CD4-positive, alpha-beta T cell treated with Interleukin-4 for 1 hour (primary cell): ENCODE measurements at regions not wholly inside any gene's neighbourhood (a gene's known extent, or its start where the extent isn't known, plus 50 kb on each side); places are given as distances from the start of the nearest gene placed in this dataset.

Experiments
- DNase-seq, 2 donors: peaks; one replicate each; pipeline ENCODE4 v3.0.0-alpha.2; 2020 to 2022

DNA sequence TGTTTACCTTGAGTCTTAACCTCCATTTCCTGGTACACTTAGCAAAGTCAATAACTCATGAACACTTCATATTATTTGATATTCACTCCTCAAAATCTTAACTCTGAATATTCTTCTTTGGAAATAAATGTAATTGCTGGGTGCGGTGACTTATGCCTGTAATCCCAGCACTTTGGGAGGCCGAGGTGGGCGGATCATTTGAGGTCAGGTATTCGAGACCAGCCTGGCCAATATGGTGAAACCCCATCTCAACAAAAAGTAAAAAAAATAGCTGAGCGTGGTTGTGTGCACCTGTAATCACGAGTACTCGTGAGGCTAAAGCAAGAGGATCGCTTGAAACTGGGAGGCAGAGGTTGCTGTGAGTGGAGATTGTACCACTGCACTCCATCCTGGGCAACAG, 201.3 kb upstream of the DSEL start:
- DNase-seq: no peak

DNA sequence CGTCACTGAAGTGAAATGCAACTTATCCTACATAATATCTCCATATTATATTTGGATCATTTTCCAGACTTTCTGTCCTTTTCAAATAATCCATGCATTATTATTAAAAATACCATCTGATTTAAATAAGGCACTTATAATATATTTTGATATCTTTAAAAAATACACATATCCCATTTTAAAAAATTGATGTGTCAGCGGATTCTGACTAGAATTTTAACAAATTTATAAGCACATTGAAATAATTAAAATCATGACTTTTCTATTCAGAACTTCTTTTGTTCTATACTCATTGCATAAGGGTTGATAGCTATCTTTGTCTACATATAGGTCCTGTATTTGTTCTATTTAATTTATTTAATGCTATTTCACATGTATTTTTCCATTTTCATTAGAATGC, 199.0 kb upstream of the DSEL start:
- no peak for DNase-seq

DNA sequence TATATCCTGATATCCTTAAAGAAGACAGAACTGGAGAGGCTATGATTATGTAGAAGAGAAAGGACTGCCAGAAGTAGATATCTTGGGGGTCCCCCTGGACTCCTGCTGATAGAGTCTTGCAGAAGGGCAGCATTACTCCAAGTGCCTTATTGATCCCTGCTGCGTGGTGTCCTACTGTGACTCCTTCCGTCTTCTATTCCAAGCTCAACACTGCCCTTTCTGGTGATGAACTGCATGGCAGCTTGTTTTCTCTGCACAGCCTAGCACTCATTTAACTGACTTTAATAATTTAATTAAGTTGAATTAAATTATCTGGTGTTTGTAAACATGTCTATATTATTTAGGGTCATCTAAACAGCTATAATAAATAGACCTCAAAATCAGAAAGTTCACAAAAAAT, 194.1 kb upstream of the DSEL start:
- DNase-seq: no peak

DNA sequence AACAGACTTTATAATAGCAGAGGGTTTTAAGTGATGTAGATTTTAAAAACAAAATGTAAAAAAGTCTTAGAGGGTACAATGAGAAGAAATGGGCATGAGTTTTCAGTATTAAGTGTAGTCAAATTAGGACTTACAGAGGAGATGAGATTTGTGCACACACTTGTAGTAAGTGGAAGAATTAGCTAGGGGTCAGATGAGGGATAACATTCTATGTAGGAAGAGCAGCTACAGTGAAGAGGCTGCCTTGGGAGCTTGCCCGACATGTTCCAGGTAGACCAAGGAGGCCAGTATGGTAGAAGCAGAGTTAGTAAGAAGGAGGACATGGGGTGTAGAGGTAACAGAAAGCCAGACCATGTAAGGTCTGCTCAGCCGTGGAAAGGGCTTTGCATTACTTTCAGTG, 189.2 kb upstream of the DSEL start:
- DNase-seq: no peak

- DNase-seq: no peak
These were observed 179.2 kb upstream of the DSEL start for GRCh38 chr18:67695684-67696083.

GRCh38 chr18:67694787-67695186, 178.3 kb upstream of the DSEL start:
- no peak for DNase-seq

DNA sequence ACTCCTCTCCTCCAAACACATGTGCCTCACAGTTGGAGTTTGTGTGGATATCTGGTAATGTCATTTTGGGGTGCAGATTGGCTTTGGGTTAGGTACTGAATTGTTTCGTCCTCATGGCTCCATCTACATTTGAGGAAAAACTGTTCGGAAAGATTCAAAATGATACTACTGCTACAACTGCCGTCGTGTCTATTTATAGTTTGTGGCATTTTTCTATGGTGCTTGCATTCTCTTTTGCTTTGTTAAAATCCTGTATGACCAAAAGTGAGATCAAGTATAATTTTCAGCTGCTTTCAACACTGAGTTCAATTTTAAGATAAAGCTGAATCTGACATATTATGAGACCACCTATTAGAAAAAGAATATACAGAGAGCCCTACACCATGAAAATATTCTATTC, 176.3 kb upstream of the DSEL start:
- DNase-seq: no peak

- no peak for DNase-seq
These were observed 166.0 kb upstream of the DSEL start for GRCh38 chr18:67682516-67682915.

- no peak for DNase-seq
These were observed 161.0 kb upstream of the DSEL start for GRCh38 chr18:67677489-67677888.

- no peak for DNase-seq
These were observed 156.2 kb upstream of the DSEL start for GRCh38 chr18:67672716-67673115.

GRCh38 chr18:67672155-67672554, 155.6 kb upstream of the DSEL start:
- DNase-seq: no peak

GRCh38 chr18:67670024-67670543, 153.6 kb upstream of the DSEL start:
- no peak for DNase-seq

- no peak for DNase-seq
These were observed 148.7 kb upstream of the DSEL start for GRCh38 chr18:67665266-67665665.

DNA sequence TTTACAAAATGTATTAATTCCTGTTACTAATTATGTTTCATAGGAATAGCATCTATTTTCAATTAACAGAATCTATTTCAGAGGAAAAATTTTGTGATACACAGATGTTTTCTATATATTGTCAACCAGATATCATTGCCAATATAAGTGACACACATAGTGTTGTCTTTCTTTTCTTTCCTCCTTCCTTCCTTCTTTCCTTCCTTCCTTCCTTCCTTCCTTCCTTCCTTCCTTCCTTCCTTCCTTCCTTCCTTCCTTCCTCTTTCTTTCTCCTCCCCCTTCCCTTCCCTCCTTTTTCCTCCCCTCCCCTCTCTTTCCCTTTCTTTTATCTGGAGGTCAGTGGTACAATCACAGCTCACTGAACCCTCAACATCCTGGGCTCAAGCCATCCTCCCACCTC, 146.5 kb upstream of the DSEL start:
- no peak for DNase-seq

- no peak for DNase-seq
These were observed 145.0 kb upstream of the DSEL start for GRCh38 chr18:67661555-67661954.

- no peak for DNase-seq
These were observed 137.6 kb upstream of the DSEL start for GRCh38 chr18:67654101-67654500.

GRCh38 chr18:67652288-67652687, 135.8 kb upstream of the DSEL start:
- DNase-seq: no peak

- no peak for DNase-seq
These were observed 134.9 kb upstream of the DSEL start for GRCh38 chr18:67651438-67651837.

GRCh38 chr18:67650686-67651385, 134.3 kb upstream of the DSEL start:
- no peak for DNase-seq

DNA sequence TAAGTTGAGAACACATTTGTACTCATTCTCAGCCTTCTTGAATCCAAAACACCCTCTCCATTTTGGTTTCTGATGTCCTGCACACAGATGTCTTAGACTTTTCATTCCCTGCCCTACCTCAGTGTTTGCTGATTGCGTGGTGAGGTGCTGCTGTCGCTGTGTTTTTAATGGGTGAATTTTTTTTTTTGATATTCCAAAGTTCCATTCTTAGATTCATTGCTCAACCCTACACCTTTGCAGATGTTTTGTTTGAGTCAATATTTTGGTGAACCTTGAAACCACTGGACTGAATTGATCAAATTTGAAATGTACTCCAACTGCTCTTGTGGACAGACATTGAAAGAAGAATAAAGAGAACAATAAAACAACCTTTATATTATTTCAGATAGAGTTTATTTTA, 130.4 kb upstream of the DSEL start:
- DNase-seq: no peak

DNA sequence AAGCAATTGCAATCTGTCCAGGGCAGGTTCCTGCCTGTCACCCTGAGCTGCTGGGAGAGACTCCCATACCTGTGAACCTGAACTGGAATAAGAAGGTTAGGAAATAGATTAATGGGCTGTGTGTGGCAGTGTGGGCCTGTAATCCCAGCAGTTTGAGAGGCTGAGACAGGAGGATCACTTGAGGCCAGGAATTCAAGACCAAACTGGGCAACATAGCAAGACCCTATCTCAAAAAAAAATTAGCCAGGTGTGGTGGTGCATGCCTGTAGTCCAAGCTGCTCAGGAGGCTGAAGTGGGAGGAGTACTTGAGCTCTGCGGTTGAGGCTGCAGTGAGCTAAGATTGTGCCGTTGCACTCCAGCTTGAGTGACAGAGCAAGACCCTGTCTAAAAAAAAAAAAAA, 127.7 kb upstream of the DSEL start:
- no peak for DNase-seq

- no peak for DNase-seq
These were observed 123.4 kb upstream of the DSEL start for GRCh38 chr18:67639872-67640271.

- DNase-seq: no peak
These were observed 120.3 kb upstream of the DSEL start for GRCh38 chr18:67636597-67637385.

DNA sequence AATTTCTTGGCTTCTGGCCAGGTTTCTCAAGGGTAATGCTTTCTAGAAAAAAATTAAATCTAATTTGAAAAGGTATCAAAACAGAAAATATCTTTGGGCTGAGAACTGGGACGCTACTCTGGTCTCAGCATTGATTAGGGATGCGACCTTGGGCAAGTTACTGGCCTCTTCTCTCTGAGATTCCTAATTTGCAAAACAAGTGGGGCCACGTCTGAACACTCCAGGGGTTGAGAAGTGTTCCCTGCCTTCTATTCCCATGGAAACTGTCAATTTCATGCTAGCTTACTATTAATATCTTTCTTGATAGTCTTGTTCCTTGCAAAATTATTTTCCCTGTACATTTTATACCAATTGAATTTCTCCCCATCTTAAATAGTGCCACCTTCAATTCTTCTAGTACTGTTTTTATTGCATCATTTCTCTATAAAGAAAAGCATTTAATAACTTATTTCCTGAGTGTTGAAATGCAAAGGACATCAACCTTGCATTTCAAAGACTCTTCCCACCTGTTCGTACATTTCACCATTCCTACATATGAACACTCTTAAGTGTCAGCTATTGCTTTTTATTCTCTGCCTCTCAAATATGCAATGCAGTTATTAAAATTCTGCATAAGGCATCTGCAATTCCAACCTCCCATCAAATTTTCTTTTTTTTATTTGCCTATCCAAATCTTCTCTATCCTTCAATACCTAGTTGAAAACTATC, 118.3 kb upstream of the DSEL start:
- no peak for DNase-seq
